IMR-90 (cell line): ENCODE measurements at regions not wholly inside any gene's neighbourhood (a gene's known extent, or its start where the extent isn't known, plus 50 kb on each side); places are given as distances from the start of the nearest gene placed in this dataset.

Experiments used
- CEBPB ChIP-seq: IDR thresholded peaks from 2 replicates; pipeline ENCODE4 v1.6.1; 2012; ENCODE audit warnings: low read depth, low read length, improper control_type of control experiment
- POLR2A ChIP-seq: IDR thresholded peaks from 2 replicates; pipeline ENCODE4 v1.6.1; 2012; ENCODE audit warnings: mild to moderate bottlenecking, low read depth, low read length
- TF ChIP-seq, protein P1 (sequence below): conservative IDR thresholded peaks from 2 replicates; pipeline ENCODE4 v1.5.1; 2012; ENCODE audit warnings: mild to moderate bottlenecking, low read depth, low read length, improper control_type of control experiment

- TF ChIP-seq CEBPB (no peak), POLR2A (no peak)
- TF ChIP-seq, protein P1, sequence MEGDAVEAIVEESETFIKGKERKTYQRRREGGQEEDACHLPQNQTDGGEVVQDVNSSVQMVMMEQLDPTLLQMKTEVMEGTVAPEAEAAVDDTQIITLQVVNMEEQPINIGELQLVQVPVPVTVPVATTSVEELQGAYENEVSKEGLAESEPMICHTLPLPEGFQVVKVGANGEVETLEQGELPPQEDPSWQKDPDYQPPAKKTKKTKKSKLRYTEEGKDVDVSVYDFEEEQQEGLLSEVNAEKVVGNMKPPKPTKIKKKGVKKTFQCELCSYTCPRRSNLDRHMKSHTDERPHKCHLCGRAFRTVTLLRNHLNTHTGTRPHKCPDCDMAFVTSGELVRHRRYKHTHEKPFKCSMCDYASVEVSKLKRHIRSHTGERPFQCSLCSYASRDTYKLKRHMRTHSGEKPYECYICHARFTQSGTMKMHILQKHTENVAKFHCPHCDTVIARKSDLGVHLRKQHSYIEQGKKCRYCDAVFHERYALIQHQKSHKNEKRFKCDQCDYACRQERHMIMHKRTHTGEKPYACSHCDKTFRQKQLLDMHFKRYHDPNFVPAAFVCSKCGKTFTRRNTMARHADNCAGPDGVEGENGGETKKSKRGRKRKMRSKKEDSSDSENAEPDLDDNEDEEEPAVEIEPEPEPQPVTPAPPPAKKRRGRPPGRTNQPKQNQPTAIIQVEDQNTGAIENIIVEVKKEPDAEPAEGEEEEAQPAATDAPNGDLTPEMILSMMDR: no peak
Measured at GRCh38 chr10:28250358-28250757, 52.5 kb downstream of the MPP7 start.
